ENCODE measurements at regions not wholly inside any gene's neighbourhood (a gene's known extent, or its start where the extent isn't known, plus 50 kb on each side); places are given as distances from the start of the nearest gene placed in this dataset.

DNA sequence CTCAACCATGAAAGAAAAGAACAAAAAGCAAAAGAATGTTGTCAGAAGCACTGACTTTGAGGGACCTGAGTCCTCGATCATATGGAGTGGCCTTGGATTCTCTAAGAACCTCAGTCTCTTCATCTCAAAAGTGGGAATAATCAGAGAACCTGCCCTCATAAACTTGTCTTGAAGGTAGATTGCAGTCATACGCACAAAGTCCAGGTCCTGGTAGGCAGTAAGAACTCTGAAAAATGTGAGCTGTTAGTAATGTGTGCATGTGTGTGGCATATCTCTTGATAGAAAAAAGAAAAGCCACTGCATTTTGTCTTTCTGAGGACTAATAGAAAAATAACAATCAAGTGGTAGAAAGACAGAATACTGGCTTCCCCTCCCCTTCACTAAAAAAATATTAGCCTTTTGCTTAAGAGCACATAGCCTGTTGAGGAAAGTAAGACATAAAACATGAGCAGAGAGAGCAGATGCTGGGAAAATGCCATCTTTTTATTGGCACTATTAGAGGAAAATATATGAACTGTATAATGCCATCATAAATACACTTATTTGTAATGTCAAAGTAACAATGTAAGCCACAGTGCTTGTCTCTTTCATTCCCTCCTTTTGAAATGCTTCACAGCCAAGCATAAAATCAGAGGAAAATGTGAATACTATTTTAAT lies 205.1 kb upstream of the TBX3 start:
- TF ChIP-seq, protein P1, sequence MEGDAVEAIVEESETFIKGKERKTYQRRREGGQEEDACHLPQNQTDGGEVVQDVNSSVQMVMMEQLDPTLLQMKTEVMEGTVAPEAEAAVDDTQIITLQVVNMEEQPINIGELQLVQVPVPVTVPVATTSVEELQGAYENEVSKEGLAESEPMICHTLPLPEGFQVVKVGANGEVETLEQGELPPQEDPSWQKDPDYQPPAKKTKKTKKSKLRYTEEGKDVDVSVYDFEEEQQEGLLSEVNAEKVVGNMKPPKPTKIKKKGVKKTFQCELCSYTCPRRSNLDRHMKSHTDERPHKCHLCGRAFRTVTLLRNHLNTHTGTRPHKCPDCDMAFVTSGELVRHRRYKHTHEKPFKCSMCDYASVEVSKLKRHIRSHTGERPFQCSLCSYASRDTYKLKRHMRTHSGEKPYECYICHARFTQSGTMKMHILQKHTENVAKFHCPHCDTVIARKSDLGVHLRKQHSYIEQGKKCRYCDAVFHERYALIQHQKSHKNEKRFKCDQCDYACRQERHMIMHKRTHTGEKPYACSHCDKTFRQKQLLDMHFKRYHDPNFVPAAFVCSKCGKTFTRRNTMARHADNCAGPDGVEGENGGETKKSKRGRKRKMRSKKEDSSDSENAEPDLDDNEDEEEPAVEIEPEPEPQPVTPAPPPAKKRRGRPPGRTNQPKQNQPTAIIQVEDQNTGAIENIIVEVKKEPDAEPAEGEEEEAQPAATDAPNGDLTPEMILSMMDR (conservative IDR thresholded peaks at IDR 0.05 in 1 of 2, IDR thresholded peaks at IDR 0.05 in 1 of 2; ENCODE audit: low read depth in 1 of 2, low read length in 2 of 2): no peak
- TF ChIP-seq EZH2 (IDR thresholded peaks at IDR 0.05; ENCODE audit: low read length, missing control alignments): no peak

Measured in fibroblast of lung (primary cell).